Neural crest cell (in vitro differentiated cells): ENCODE measurements at regions not wholly inside any gene's neighbourhood (a gene's known extent, or its start where the extent isn't known, plus 50 kb on each side); places are given as distances from the start of the nearest gene placed in this dataset.
"Not testable (repeated sequence)": the region's sequence is repeated elsewhere in the genome, so short reads cannot be mapped to it uniquely, and the experiment has no call there.

Source experiments
- DNase-seq: peaks from one replicate; pipeline ENCODE4 v3.0.0; 2021; ENCODE audit warnings: low read depth, mixed read lengths, low spot score
- H3K27ac Mint-ChIP-seq: one replicate; pipeline ENCODE4 v1.8.0; 2021; ENCODE audit warnings: mild to moderate bottlenecking, mixed read lengths; ENCODE audit not compliant: unreplicated experiment
- H3K27me3 Mint-ChIP-seq: 2 replicates; pipeline ENCODE4 v1.8.0; 2021; ENCODE audit warnings: low read depth, mild to moderate bottlenecking, mixed read lengths
- H3K36me3 Mint-ChIP-seq: 2 replicates; pipeline ENCODE4 v1.8.0; 2021; ENCODE audit warnings: low read depth, mild to moderate bottlenecking, mixed read lengths
- H3K4me1 Mint-ChIP-seq: 2 replicates; pipeline ENCODE4 v1.8.0; 2021; ENCODE audit warnings: mixed read lengths
- H3K4me3 Mint-ChIP-seq: one replicate; pipeline ENCODE4 v1.8.0; 2021; ENCODE audit warnings: mild to moderate bottlenecking, mixed read lengths
- H3K9me3 Mint-ChIP-seq: 2 replicates; pipeline ENCODE4 v1.8.0; 2021; ENCODE audit warnings: mixed read lengths
- TF ChIP-seq, protein P1 (sequence below): fragments of 200-600 bp; sonication (generic); conservative IDR thresholded peaks from 2 replicates; pipeline ENCODE4 v1.5.0; 2021; ENCODE audit warnings: antibody characterized with exemption, mild to moderate bottlenecking

DNA sequence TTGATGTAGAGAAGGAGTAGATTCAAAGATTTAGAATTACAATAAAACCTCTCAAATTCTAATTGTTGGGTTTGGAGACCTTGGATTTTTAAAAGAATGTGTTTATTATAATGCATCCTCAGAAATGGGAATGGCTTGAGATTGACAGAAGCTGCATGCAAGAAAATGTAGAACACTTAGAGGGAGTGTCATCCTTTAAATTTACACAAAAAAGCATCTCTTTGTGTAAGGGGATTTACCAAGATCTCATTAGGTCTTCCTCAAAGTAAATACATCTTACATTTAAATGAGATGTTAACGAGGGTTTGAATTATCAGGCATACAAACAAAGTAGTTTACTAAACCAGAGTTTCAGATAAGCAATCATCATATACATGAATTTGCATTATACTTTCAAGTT lies 615.0 kb downstream of the FAM133A start:
- Mint-ChIP-seq H3K27me3 (no peaks in the 10 kb centered on the region), H3K4me3 (no peak overlapping the region), H3K4me1 (no peaks in the 10 kb centered on the region), H3K27ac (no peak overlapping the region), H3K36me3 (no peaks in the 10 kb centered on the region), H3K9me3 (peaks cover 9% of the 10 kb centered on the region)
- no peak for DNase-seq
- TF ChIP-seq, protein P1, sequence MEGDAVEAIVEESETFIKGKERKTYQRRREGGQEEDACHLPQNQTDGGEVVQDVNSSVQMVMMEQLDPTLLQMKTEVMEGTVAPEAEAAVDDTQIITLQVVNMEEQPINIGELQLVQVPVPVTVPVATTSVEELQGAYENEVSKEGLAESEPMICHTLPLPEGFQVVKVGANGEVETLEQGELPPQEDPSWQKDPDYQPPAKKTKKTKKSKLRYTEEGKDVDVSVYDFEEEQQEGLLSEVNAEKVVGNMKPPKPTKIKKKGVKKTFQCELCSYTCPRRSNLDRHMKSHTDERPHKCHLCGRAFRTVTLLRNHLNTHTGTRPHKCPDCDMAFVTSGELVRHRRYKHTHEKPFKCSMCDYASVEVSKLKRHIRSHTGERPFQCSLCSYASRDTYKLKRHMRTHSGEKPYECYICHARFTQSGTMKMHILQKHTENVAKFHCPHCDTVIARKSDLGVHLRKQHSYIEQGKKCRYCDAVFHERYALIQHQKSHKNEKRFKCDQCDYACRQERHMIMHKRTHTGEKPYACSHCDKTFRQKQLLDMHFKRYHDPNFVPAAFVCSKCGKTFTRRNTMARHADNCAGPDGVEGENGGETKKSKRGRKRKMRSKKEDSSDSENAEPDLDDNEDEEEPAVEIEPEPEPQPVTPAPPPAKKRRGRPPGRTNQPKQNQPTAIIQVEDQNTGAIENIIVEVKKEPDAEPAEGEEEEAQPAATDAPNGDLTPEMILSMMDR: no peak

DNA sequence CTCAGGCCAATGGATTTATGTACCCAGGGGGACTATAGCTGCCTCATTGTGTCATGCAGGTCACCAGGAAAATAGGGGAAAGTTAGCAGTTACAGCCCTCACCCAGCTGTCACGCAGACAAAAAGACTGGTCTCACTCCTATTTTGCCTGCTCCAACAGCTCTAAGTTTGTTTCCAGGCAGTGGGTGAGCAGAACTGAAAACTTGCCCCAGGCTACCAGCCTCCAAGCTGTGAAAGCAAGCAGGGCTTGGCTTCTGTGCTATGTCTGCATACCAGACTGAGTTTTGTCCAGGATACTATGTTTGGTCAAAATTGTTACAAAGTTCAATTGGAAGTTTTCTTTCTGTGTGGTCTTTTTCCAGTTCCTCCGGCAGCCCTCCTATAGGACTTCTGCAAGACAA lies 628.4 kb downstream of the FAM133A start:
- Mint-ChIP-seq H3K4me3 (no peak overlapping the region), H3K9me3 (peaks cover 9% of the 10 kb centered on the region), H3K36me3 (peaks cover 3% of the 10 kb centered on the region), H3K27me3 (no peaks in the 10 kb centered on the region), H3K4me1 (no peaks in the 10 kb centered on the region), H3K27ac (no peak overlapping the region)
- TF ChIP-seq, protein P1: no peak
- no peak for DNase-seq

DNA sequence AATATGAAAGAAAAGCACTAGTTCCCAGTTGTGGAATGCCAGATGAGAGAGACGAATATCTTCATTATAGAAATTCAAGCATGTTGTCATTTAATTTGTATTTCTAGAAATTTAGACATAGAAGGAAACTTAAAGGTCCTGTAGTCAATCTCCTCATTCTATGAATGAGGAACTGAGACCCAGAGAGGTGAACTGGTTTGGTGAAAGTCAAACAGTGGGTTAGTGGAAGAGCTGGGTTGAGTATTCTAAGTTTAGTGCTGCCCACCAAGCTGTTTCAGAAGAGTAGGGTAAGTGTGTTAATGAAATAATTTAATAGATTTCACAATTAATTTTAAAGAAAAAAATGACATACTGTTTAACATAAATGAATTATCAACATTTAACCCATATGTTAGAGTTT lies 655.2 kb downstream of the FAM133A start:
- DNase-seq: no peak
- Mint-ChIP-seq H3K27me3 (no peaks in the 10 kb centered on the region), H3K4me3 (no peak overlapping the region), H3K4me1 (no peaks in the 10 kb centered on the region), H3K9me3 (no peaks in the 10 kb centered on the region), H3K27ac (no peak overlapping the region), H3K36me3 (no peaks in the 10 kb centered on the region)
- TF ChIP-seq, protein P1: no peak

DNA sequence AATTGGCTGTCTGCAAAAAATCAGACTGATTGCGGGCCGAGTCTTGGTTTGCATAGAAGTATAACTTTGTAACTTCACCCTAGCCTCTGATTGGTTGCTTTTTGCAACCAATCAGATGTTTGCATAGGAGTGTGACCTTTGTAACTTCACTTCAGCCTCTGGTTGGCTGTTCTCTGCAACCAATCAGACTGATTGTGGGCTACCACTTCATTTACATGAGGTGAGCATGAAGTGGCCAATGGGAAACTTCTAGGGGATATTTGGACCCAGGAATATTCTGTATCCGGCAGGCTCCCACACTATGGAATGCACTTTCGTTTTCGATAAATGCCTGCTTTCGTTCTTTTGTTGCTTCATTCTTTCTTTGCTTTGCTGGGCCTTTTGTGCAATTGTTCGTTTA lies 667.7 kb downstream of the FAM133A start:
- not testable (repeated sequence) for H3K27ac Mint-ChIP-seq, DNase-seq, H3K36me3 Mint-ChIP-seq, H3K4me1 Mint-ChIP-seq, H3K27me3 Mint-ChIP-seq, H3K4me3 Mint-ChIP-seq, H3K9me3 Mint-ChIP-seq

DNA sequence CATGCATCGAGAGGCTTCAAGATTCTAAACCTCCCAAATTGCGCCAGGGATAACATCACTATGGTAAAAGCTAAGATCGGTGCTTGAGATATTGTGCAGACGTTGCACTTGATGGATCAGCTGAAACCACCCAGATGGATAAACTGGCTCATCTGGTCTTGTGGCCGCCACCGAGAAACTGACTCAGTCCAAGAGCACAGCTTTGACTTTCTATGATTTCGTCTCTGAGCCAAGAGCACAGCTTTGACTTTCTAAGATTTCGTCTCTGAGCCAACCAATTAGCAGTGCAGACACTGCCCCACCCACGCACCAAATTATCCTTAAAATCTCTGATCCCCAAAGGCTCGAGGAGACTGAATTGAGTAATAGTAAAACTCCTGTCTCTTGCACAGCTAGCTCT lies 687.2 kb downstream of the FAM133A start:
- no peaks in the 10 kb centered on the region for H3K36me3 Mint-ChIP-seq

DNA sequence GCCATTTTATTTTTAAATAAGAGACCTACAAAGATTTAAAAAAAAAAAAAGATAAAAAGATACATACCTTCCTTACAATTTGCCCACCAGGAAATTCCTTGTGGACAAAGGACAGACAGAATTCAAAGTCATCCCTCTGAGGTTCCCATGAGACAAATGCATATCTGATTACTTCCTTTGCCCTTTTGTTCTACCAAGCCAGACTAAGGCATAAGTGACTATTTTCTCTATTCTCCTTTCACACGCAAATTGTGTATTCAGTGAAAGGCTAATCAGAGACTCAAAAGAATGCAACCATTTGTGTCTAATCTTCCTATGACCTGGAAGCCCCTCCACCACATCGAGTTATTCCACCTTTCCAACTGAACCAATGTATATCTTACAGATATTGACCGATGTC lies 691.7 kb downstream of the FAM133A start:
- Mint-ChIP-seq H3K27ac (no peak overlapping the region), H3K4me1 (peaks cover 7% of the 10 kb centered on the region), H3K36me3 (no peaks in the 10 kb centered on the region), H3K9me3 (peaks cover 5% of the 10 kb centered on the region), H3K4me3 (no peak overlapping the region), H3K27me3 (no peaks in the 10 kb centered on the region)
- DNase-seq: no peak
- TF ChIP-seq, protein P1: no peak

More for the DNA sequence above, 687.2 kb downstream of the FAM133A start:
- H3K27ac Mint-ChIP-seq: no peak overlapping the region
- TF ChIP-seq, protein P1: no peak
- H3K27me3 Mint-ChIP-seq: no peaks in the 10 kb centered on the region
- H3K9me3 Mint-ChIP-seq: peaks cover 12% of the 10 kb centered on the region
- DNase-seq: no peak
- peaks cover 7% of the 10 kb centered on the region for H3K4me1 Mint-ChIP-seq
- no peak overlapping the region for H3K4me3 Mint-ChIP-seq
